ENCODE measurements at regions not wholly inside any gene's neighbourhood (a gene's known extent, or its start where the extent isn't known, plus 50 kb on each side); places are given as distances from the start of the nearest gene placed in this dataset.

- H3K36me3 ChIP-seq (replicated peaks in 1 of 2; ENCODE audit: control extremely low read depth in 1 of 2, control insufficient read depth in 1 of 2, extremely low read depth in 1 of 2, insufficient read depth in 2 of 2, low read length in 1 of 2), result no peaks in the 10 kb centered on the region
- H3K4me1 ChIP-seq (ENCODE audit: control insufficient read depth in 2 of 2, insufficient read depth in 2 of 2, low read length in 2 of 2), result no peaks in the 10 kb centered on the region
- no peak overlapping the region for H3K4me3 ChIP-seq (ENCODE audit: control extremely low read depth in 1 of 5, extremely low read depth in 1 of 5, insufficient read depth in 1 of 5, low read depth in 2 of 5, low read length in 4 of 5)
- CTCF ChIA-PET, result no interaction called here
- WGBS (ENCODE audit: insufficient coverage), result 92% methylated on average over 4 of the region's 4 CpGs
- Mint-ChIP-seq H3K27me3 (peaks cover 7% of the 10 kb centered on the region), H3K9me3 (ENCODE audit: insufficient read depth) (no peaks in the 10 kb centered on the region), H3K27ac (no peak overlapping the region), H3K4me1 (no peaks in the 10 kb centered on the region), H3K4me3 (no peak overlapping the region)
- H2AFZ ChIP-seq (ENCODE audit: insufficient read depth, low read depth, low read length, poor library complexity, severe bottlenecking), result no peak overlapping the region
- no peaks in the 10 kb centered on the region for H4K20me1 ChIP-seq (ENCODE audit: control insufficient read depth, insufficient read depth, low read length, poor library complexity, severe bottlenecking)
- POLR2A ChIA-PET, result no interaction called here
- H3K27ac ChIP-seq (ENCODE audit: low read length in 2 of 2), result no peak overlapping the region
- no peaks in the 10 kb centered on the region for H3K79me2 ChIP-seq (ENCODE audit: control insufficient read depth, insufficient read depth, low read length)
- DNase-seq, result no peak
- H3K4me2 ChIP-seq (replicated peaks; ENCODE audit: low read depth, low read length, poor library complexity, severe bottlenecking), result no peak overlapping the region
- ATAC-seq (ENCODE audit: low read depth), result no peak
- no peak overlapping the region for H3K9ac ChIP-seq (ENCODE audit: low read length)
- intact Hi-C loops (cut with micrococcal nuclease), result no loop called here
- H3K9me3 ChIP-seq (ENCODE audit: control extremely low read depth in 1 of 3, control insufficient read depth in 2 of 3, insufficient read depth in 1 of 3, low read length in 2 of 3), result no peaks in the 10 kb centered on the region
- H3K27me3 ChIP-seq (replicated peaks in 1 of 4; ENCODE audit: control extremely low read depth in 1 of 4, control insufficient read depth in 3 of 4, insufficient read depth in 4 of 4, low read length in 3 of 4), result no peaks in the 10 kb centered on the region
- TF ChIP-seq CTCF (IDR thresholded peaks at IDR 0.05) (no peak), EZH2 (IDR thresholded peaks at IDR 0.05; ENCODE audit: borderline replicate concordance, insufficient read depth, low read depth, low read length, poor library complexity, severe bottlenecking) (no peak)
These were observed 62.4 kb upstream of the GLIS3 start for GRCh38 chr9:4362281-4362680.

- ATAC-seq (ENCODE audit: low read depth), result no peak
- Mint-ChIP-seq H3K27me3 (peaks cover 20% of the 10 kb centered on the region), H3K27ac (no peak overlapping the region), H3K4me1 (no peaks in the 10 kb centered on the region), H3K9me3 (ENCODE audit: insufficient read depth) (no peaks in the 10 kb centered on the region), H3K4me3 (no peak overlapping the region)
- no peaks in the 10 kb centered on the region for H3K36me3 ChIP-seq (replicated peaks in 1 of 2; ENCODE audit: control extremely low read depth in 1 of 2, control insufficient read depth in 1 of 2, extremely low read depth in 1 of 2, insufficient read depth in 2 of 2, low read length in 1 of 2)
- H4K20me1 ChIP-seq (ENCODE audit: control insufficient read depth, insufficient read depth, low read length, poor library complexity, severe bottlenecking), result no peaks in the 10 kb centered on the region
- WGBS (ENCODE audit: insufficient coverage), result 97% methylated on average over 8 of the region's 8 CpGs
- H2AFZ ChIP-seq (ENCODE audit: insufficient read depth, low read depth, low read length, poor library complexity, severe bottlenecking), result no peak overlapping the region
- H3K79me2 ChIP-seq (ENCODE audit: control insufficient read depth, insufficient read depth, low read length), result no peaks in the 10 kb centered on the region
- ChIA-PET CTCF (no interaction called here), POLR2A (no interaction called here)
- H3K9ac ChIP-seq (ENCODE audit: low read length), result no peak overlapping the region
- no peaks in the 10 kb centered on the region for H3K9me3 ChIP-seq (ENCODE audit: control extremely low read depth in 1 of 3, control insufficient read depth in 2 of 3, insufficient read depth in 1 of 3, low read length in 2 of 3)
- DNase-seq, result no peak
- TF ChIP-seq EZH2 (IDR thresholded peaks at IDR 0.05; ENCODE audit: borderline replicate concordance, insufficient read depth, low read depth, low read length, poor library complexity, severe bottlenecking) (no peak), CTCF (IDR thresholded peaks at IDR 0.05) (no peak)
- no peak overlapping the region for H3K4me2 ChIP-seq (replicated peaks; ENCODE audit: low read depth, low read length, poor library complexity, severe bottlenecking)
- H3K4me1 ChIP-seq (ENCODE audit: control insufficient read depth in 2 of 2, insufficient read depth in 2 of 2, low read length in 2 of 2), result no peaks in the 10 kb centered on the region
- no peak overlapping the region for H3K4me3 ChIP-seq (ENCODE audit: control extremely low read depth in 1 of 5, extremely low read depth in 1 of 5, insufficient read depth in 1 of 5, low read depth in 2 of 5, low read length in 4 of 5)
- no peak overlapping the region for H3K27ac ChIP-seq (ENCODE audit: low read length in 2 of 2)
- no peaks in the 10 kb centered on the region for H3K27me3 ChIP-seq (replicated peaks in 1 of 4; ENCODE audit: control extremely low read depth in 1 of 4, control insufficient read depth in 3 of 4, insufficient read depth in 4 of 4, low read length in 3 of 4)
- intact Hi-C loops (cut with micrococcal nuclease), result no loop called here
These were observed 59.1 kb upstream of the GLIS3 start for GRCh38 chr9:4359016-4359415.

Data from B cell (primary cell).